Fibroblast of pulmonary artery (primary cell): ENCODE measurements at regions not wholly inside any gene's neighbourhood (a gene's known extent, or its start where the extent isn't known, plus 50 kb on each side); places are given as distances from the start of the nearest gene placed in this dataset.

Experiments
- DNase-seq: peaks from one replicate; pipeline ENCODE4 v3.0.0-alpha.2; 2010; ENCODE audit warnings: low read depth
- H3K4me3 ChIP-seq: replicated peaks from 2 replicates; pipeline ENCODE4 v1.5.1; 2011; ENCODE audit warnings: low read depth, mild to moderate bottlenecking, control low read depth, low read length, moderate library complexity
- TF ChIP-seq, protein P1 (sequence below): IDR thresholded peaks from 2 replicates; pipeline ENCODE4 v1.5.1; 2011; ENCODE audit warnings: mild to moderate bottlenecking, control low read depth, low read length, inconsistent platforms; ENCODE audit errors: missing control alignments

GRCh38 chr2:54360055-54360792 is 95.9 kb upstream of the SPTBN1 start:
- TF ChIP-seq, protein P1, sequence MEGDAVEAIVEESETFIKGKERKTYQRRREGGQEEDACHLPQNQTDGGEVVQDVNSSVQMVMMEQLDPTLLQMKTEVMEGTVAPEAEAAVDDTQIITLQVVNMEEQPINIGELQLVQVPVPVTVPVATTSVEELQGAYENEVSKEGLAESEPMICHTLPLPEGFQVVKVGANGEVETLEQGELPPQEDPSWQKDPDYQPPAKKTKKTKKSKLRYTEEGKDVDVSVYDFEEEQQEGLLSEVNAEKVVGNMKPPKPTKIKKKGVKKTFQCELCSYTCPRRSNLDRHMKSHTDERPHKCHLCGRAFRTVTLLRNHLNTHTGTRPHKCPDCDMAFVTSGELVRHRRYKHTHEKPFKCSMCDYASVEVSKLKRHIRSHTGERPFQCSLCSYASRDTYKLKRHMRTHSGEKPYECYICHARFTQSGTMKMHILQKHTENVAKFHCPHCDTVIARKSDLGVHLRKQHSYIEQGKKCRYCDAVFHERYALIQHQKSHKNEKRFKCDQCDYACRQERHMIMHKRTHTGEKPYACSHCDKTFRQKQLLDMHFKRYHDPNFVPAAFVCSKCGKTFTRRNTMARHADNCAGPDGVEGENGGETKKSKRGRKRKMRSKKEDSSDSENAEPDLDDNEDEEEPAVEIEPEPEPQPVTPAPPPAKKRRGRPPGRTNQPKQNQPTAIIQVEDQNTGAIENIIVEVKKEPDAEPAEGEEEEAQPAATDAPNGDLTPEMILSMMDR: no peak
- peak overlapping the region; percentile 4 for H3K4me3 ChIP-seq
- peak; percentile 99 for DNase-seq

- no peak for DNase-seq
- TF ChIP-seq, protein P1: no peak
- no peak overlapping the region for H3K4me3 ChIP-seq
Observed at GRCh38 chr2:54364409-54364808, 91.7 kb upstream of the SPTBN1 start.

GRCh38 chr2:54365661-54366060 is 90.5 kb upstream of the SPTBN1 start:
- H3K4me3 ChIP-seq: no peak overlapping the region
- TF ChIP-seq, protein P1: no peak
- DNase-seq: no peak

DNA sequence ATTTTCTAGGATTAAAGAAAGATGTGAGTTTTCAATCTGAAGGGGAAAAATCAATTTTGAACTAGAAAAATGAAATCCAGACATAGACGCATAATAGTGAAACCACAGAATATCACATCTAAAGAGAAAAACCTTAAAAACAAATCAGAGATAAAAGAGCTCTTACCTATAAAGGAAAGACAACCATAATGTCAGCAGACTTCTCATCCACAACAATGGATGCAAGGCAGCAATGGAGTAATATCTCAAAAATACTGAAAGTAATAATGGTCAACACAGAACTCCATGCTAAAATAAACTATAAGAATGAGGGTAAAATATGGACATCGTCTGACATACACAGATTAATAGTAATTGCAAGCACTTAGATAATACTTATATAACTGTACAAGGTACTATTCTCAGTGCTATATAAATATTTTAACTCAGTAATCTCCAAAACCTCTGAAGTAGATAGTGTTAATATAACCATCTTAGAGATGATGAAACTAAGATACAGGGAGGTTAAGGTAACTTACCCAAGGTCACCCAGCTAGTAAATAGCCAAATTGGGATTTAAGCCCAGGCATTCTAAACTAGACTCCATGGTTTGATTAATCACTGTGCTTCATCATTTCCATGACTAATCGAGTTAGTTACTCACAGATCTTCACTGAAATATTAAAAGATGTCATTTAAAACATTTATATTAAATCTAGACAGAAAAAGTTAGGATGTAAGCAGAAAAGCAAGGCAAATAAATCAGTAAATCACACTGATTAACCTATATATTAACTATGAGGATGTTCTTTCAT is 89.4 kb upstream of the SPTBN1 start:
- TF ChIP-seq, protein P1: no peak
- H3K4me3 ChIP-seq: no peak overlapping the region
- DNase-seq: no peak

GRCh38 chr2:54370405-54371104 is 85.6 kb upstream of the SPTBN1 start:
- TF ChIP-seq, protein P1: no peak
- no peak overlapping the region for H3K4me3 ChIP-seq
- no peak for DNase-seq

GRCh38 chr2:54371460-54372065 is 84.6 kb upstream of the SPTBN1 start:
- DNase-seq: no peak
- no peak overlapping the region for H3K4me3 ChIP-seq
- TF ChIP-seq, protein P1: no peak
